NT2/D1 (cell line): ENCODE measurements at regions not wholly inside any gene's neighbourhood (a gene's known extent, or its start where the extent isn't known, plus 50 kb on each side); places are given as distances from the start of the nearest gene placed in this dataset.

Source experiments
- YY1 ChIP-seq: IDR thresholded peaks from 2 replicates; pipeline ENCODE4 v1.6.1; 2011; ENCODE audit not compliant: insufficient read length, insufficient read depth
- ZNF274 ChIP-seq: IDR thresholded peaks from 2 replicates; pipeline ENCODE4 v1.6.1; 2011; ENCODE audit warnings: mild to moderate bottlenecking, low read depth, low read length

GRCh38 chrX:22424919-22425318, 152.2 kb downstream of the CBLL2 start:
- TF ChIP-seq ZNF274 (no peak), YY1 (no peak)
